Right cardiac atrium (tissue), 5 donors: ENCODE measurements at regions not wholly inside any gene's neighbourhood (a gene's known extent, or its start where the extent isn't known, plus 50 kb on each side); places are given as distances from the start of the nearest gene placed in this dataset.
"Not testable (repeated sequence)": the region's sequence is repeated elsewhere in the genome, so short reads cannot be mapped to it uniquely, and the experiment has no call there.

Experiments used
- ATAC-seq, 2 donors: fragments of 200-7000 bp; cut with Tn5 transposase; one replicate each; pipeline versions ENCODE4 v1.8.0 to v1.9.1; 2020; ENCODE audit warnings: moderate library complexity in 2 of 2, mild to moderate bottlenecking in 1 of 2
- DNase-seq, 3 donors: peaks; one replicate each; pipeline ENCODE4 v3.0.0-alpha.2; 2020
- H3K27ac ChIP-seq: one replicate; pipeline ENCODE4 v1.5.1; 2013; ENCODE audit warnings: mild to moderate bottlenecking, low read length, control low read depth, moderate library complexity
- H3K27me3 ChIP-seq: one replicate; pipeline ENCODE4 v1.6.1; 2013; ENCODE audit not compliant: control insufficient read depth, insufficient read depth
- H3K4me1 ChIP-seq: one replicate; pipeline ENCODE4 v1.6.1; 2013; ENCODE audit warnings: low read length; ENCODE audit not compliant: control insufficient read depth, insufficient read depth
- H3K4me3 ChIP-seq: one replicate; pipeline ENCODE4 v1.5.1; 2013; ENCODE audit warnings: low read length, control low read depth
- H3K9me3 ChIP-seq: one replicate; pipeline ENCODE4 v1.6.1; 2013; ENCODE audit warnings: low read length; ENCODE audit not compliant: control insufficient read depth
- WGBS: extraction: QIAGEN DNeasy Blood & Tissue Kit; methylation state at CpG from one replicate; pipeline ENCODE4 v1.1.7; 2013; 5-methylcytosine and 5-hydroxymethylcytosine counted together
- intact Hi-C, 4 donors: fragments of 100-400 bp; cut with DNase I; formaldehyde crosslinking; loops; one replicate each; pipeline versions ENCODE4 v1.11.0 to v1.14.0; 2022 to 2023
- donor health status: healthy with polysubstance abuse.
- donor health status: DM: no; HTN: yes; CAD: no.
- donor health status: DM: no; HTN: no; CAD: no.
- donor health status: DM: no; HTN: yes; CAD: no; lungs with severe emphysema.
- donor health status: DM: yes; HTN: yes; CAD: no.

GRCh38 chr2:8550937-8551621, 130.8 kb upstream of the ID2 start:
- Histone ChIP-seq H3K4me1 (no peaks in the 10 kb centered on the region), H3K9me3 (no peaks in the 10 kb centered on the region), H3K27ac (no peak overlapping the region), H3K4me3 (no peak overlapping the region), H3K27me3 (no peaks in the 10 kb centered on the region)
- peak in 1 of 3 donors; percentile 30 for DNase-seq
- WGBS: 86% methylated on average over 14 of the region's 14 CpGs
- intact Hi-C loops: no loop called here
- ATAC-seq: no peak

- no peaks in the 10 kb centered on the region for H3K4me1 ChIP-seq
- ATAC-seq (no peak), DNase-seq (no peak)
- H3K9me3 ChIP-seq: no peaks in the 10 kb centered on the region
- H3K4me3 ChIP-seq: no peak overlapping the region
- no peak overlapping the region for H3K27ac ChIP-seq
- intact Hi-C loops: no loop called here
- no peaks in the 10 kb centered on the region for H3K27me3 ChIP-seq
- 82% methylated on average over 8 of the region's 8 CpGs for WGBS
These were observed 130.2 kb upstream of the ID2 start for GRCh38 chr2:8551622-8552074.

GRCh38 chr2:8552293-8552801, 129.5 kb upstream of the ID2 start:
- peak in 1 of 3 donors; percentile 29 for DNase-seq
- 93% methylated on average over 17 of the region's 17 CpGs for WGBS
- H3K9me3 ChIP-seq: no peaks in the 10 kb centered on the region
- no peak for ATAC-seq
- intact Hi-C loops: no loop called here
- H3K27ac ChIP-seq: no peak overlapping the region
- no peaks in the 10 kb centered on the region for H3K27me3 ChIP-seq
- no peaks in the 10 kb centered on the region for H3K4me1 ChIP-seq
- H3K4me3 ChIP-seq: no peak overlapping the region

GRCh38 chr2:8553643-8554042, 128.2 kb upstream of the ID2 start:
- Histone ChIP-seq H3K9me3 (no peaks in the 10 kb centered on the region), H3K27me3 (no peaks in the 10 kb centered on the region), H3K4me3 (no peak overlapping the region), H3K4me1 (no peaks in the 10 kb centered on the region), H3K27ac (no peak overlapping the region)
- WGBS: 94% methylated on average over 4 of the region's 4 CpGs
- DNase-seq (no peak), ATAC-seq (no peak)
- intact Hi-C loops: no loop called here

- intact Hi-C loops: no loop called here
These were observed 127.5 kb upstream of the ID2 start for GRCh38 chr2:8554296-8554806.

GRCh38 chr2:8555543-8555942, 126.3 kb upstream of the ID2 start:
- ATAC-seq (no peak), DNase-seq (no peak)
- H3K4me3 ChIP-seq: no peak overlapping the region
- no peaks in the 10 kb centered on the region for H3K4me1 ChIP-seq
- no peak overlapping the region for H3K27ac ChIP-seq
- no peaks in the 10 kb centered on the region for H3K27me3 ChIP-seq
- intact Hi-C loops: no loop called here
- 98% methylated on average over 2 of the region's 2 CpGs for WGBS
- no peaks in the 10 kb centered on the region for H3K9me3 ChIP-seq

More at GRCh38 chr2:8554296-8554806, 127.5 kb upstream of the ID2 start:
- Histone ChIP-seq H3K9me3 (no peaks in the 10 kb centered on the region), H3K4me3 (no peak overlapping the region), H3K27me3 (no peaks in the 10 kb centered on the region), H3K4me1 (no peaks in the 10 kb centered on the region), H3K27ac (no peak overlapping the region)
- no peak for DNase-seq
- no peak for ATAC-seq
- WGBS: 96% methylated on average over 9 of the region's 9 CpGs

- WGBS: 95% methylated on average over 3 of the region's 3 CpGs
- H3K27me3 ChIP-seq: no peaks in the 10 kb centered on the region
- intact Hi-C loops: no loop called here
- H3K4me3 ChIP-seq: no peak overlapping the region
- no peak for DNase-seq
- no peaks in the 10 kb centered on the region for H3K4me1 ChIP-seq
- no peaks in the 10 kb centered on the region for H3K9me3 ChIP-seq
- no peak overlapping the region for H3K27ac ChIP-seq
- no peak for ATAC-seq
These were observed 123.8 kb upstream of the ID2 start for GRCh38 chr2:8558096-8558495.

GRCh38 chr2:8558956-8559355, 122.9 kb upstream of the ID2 start:
- no peaks in the 10 kb centered on the region for H3K27me3 ChIP-seq
- 93% methylated on average over 2 of the region's 2 CpGs for WGBS
- intact Hi-C loops: no loop called here
- ATAC-seq (no peak), DNase-seq (no peak)
- H3K27ac ChIP-seq: no peak overlapping the region
- H3K9me3 ChIP-seq: no peaks in the 10 kb centered on the region
- no peak overlapping the region for H3K4me3 ChIP-seq
- no peaks in the 10 kb centered on the region for H3K4me1 ChIP-seq

- intact Hi-C loops: no loop called here
- WGBS: 79% methylated on average over 1 of the region's 1 CpG
- Histone ChIP-seq H3K27me3 (no peaks in the 10 kb centered on the region), H3K9me3 (no peaks in the 10 kb centered on the region), H3K4me3 (no peak overlapping the region), H3K27ac (no peak overlapping the region), H3K4me1 (no peaks in the 10 kb centered on the region)
- no peak for DNase-seq
- no peak for ATAC-seq
These were observed 122.1 kb upstream of the ID2 start for GRCh38 chr2:8559805-8560204.

- H3K9me3 ChIP-seq, H3K4me1 ChIP-seq, intact Hi-C loops, H3K27me3 ChIP-seq, H3K27ac ChIP-seq, H3K4me3 ChIP-seq, ATAC-seq, DNase-seq: not testable (repeated sequence)
- 89% methylated on average over 1 of the region's 2 CpGs for WGBS
These were observed 120.2 kb upstream of the ID2 start for GRCh38 chr2:8561692-8562091.

- H3K27ac ChIP-seq: no peak overlapping the region
- peaks cover 9% of the 10 kb centered on the region for H3K4me1 ChIP-seq
- H3K4me3 ChIP-seq: no peak overlapping the region
- 95% methylated on average over 9 of the region's 9 CpGs for WGBS
- intact Hi-C loops: no loop called here
- DNase-seq (peak in 1 of 3 donors; percentile 32), ATAC-seq (no peak)
- no peaks in the 10 kb centered on the region for H3K27me3 ChIP-seq
- no peaks in the 10 kb centered on the region for H3K9me3 ChIP-seq
These were observed 117.9 kb upstream of the ID2 start for GRCh38 chr2:8563814-8564474.
